ENCODE measurements at regions not wholly inside any gene's neighbourhood (a gene's known extent, or its start where the extent isn't known, plus 50 kb on each side); places are given as distances from the start of the nearest gene placed in this dataset.

DNA sequence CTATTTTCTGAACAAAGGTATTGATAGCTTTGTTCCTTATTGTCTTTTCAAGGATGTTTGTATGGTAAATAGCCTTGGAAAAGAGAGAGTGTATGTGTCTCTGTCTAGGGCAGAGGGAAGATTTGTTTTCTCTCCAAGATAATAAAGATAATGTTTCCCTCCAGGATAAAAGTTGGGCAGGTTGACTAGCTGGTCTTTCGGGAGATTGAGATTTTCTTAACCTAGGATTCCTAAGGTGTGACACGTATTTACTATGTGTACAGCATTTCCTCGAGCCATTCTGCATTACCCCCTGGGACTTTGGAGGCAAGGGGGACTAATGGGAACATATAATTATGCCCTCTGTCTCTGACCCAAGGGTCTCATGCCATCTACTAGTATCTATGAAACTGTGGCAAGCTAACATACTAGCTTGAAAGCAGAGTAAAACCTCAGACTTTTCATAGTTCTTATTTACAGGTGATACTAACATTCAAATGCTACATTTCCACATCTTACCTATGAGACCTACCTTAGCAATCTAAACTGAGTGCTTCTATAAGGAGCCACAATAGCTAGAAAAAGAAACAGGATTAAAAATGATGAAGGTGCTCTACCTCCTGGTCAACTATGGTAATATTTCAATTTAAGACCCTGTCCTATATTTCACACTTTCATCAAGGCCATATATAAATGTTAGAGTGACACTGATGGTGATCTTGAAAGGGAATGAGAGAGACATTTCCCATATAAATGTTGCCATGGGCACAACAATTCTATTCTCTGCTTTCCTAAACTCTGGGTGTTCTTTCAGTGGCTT, 252.9 kb upstream of the CBLB start:
- no peak overlapping the region for H3K27ac ChIP-seq
- in situ Hi-C loops (cut with HindIII; ENCODE audit: low pct_ligation_motif_present, low sequenced_read_pairs): no loop called here
- no peak overlapping the region for H3K4me3 ChIP-seq (ENCODE audit: low read depth, low read length)
- TF ChIP-seq, protein P1, sequence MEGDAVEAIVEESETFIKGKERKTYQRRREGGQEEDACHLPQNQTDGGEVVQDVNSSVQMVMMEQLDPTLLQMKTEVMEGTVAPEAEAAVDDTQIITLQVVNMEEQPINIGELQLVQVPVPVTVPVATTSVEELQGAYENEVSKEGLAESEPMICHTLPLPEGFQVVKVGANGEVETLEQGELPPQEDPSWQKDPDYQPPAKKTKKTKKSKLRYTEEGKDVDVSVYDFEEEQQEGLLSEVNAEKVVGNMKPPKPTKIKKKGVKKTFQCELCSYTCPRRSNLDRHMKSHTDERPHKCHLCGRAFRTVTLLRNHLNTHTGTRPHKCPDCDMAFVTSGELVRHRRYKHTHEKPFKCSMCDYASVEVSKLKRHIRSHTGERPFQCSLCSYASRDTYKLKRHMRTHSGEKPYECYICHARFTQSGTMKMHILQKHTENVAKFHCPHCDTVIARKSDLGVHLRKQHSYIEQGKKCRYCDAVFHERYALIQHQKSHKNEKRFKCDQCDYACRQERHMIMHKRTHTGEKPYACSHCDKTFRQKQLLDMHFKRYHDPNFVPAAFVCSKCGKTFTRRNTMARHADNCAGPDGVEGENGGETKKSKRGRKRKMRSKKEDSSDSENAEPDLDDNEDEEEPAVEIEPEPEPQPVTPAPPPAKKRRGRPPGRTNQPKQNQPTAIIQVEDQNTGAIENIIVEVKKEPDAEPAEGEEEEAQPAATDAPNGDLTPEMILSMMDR (IDR thresholded peaks at IDR 0.05; ENCODE audit: low read depth, low read length, missing control alignments): no peak
- DNase-seq: no peak
- H3K27me3 ChIP-seq (replicated peaks): no peaks in the 10 kb centered on the region
- H3K36me3 ChIP-seq (replicated peaks): no peaks in the 10 kb centered on the region

DNA sequence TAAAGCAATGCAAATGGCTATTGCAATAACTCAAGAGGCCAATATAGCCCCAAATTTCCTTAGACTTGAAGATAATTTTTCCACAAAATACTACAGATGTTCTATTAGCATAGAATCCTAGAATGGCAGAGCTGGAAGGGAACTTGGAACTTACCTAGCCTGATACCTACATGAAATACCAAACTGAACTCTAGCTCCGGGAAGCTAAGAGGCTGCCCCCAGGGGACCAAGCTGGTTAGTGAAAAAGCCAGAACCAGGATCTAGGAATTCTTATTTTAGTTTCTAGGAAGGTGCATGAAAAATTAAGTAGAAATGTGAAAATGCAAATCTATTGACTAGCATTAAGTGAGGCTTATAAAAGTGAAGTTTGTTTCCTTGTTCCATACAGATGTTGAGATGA, 256.0 kb upstream of the CBLB start:
- H3K4me3 ChIP-seq (ENCODE audit: low read depth, low read length): no peak overlapping the region
- TF ChIP-seq, protein P1 (IDR thresholded peaks at IDR 0.05; ENCODE audit: low read depth, low read length, missing control alignments): no peak
- no peaks in the 10 kb centered on the region for H3K27me3 ChIP-seq (replicated peaks)
- DNase-seq: no peak
- H3K36me3 ChIP-seq (replicated peaks): no peaks in the 10 kb centered on the region
- in situ Hi-C loops (cut with HindIII; ENCODE audit: low pct_ligation_motif_present, low sequenced_read_pairs): no loop called here
- H3K27ac ChIP-seq: no peak overlapping the region

DNA sequence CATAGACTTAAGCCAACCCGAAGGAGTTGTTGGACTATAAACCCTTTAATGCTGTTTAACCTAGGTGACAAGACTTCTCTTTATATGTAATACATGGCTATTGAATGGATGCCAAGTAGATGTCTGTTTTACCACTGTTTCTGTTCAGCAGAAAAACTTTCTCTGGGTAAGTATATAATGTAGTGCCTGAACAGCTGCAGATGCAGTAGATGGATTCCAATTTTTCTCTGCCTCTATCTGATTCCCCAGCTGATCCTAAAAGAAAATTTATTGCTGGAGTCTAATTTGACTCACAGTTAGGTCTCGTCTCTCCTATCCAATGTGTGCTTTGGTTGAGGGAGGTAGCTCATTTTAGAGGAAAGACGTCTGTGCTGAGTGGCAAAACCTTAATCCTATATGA, 256.5 kb upstream of the CBLB start:
- TF ChIP-seq, protein P1 (IDR thresholded peaks at IDR 0.05; ENCODE audit: low read depth, low read length, missing control alignments): no peak
- no peak for DNase-seq
- no peaks in the 10 kb centered on the region for H3K27me3 ChIP-seq (replicated peaks)
- in situ Hi-C loops (cut with HindIII; ENCODE audit: low pct_ligation_motif_present, low sequenced_read_pairs): no loop called here
- no peak overlapping the region for H3K4me3 ChIP-seq (ENCODE audit: low read depth, low read length)
- H3K36me3 ChIP-seq (replicated peaks): no peaks in the 10 kb centered on the region
- H3K27ac ChIP-seq: no peak overlapping the region

DNA sequence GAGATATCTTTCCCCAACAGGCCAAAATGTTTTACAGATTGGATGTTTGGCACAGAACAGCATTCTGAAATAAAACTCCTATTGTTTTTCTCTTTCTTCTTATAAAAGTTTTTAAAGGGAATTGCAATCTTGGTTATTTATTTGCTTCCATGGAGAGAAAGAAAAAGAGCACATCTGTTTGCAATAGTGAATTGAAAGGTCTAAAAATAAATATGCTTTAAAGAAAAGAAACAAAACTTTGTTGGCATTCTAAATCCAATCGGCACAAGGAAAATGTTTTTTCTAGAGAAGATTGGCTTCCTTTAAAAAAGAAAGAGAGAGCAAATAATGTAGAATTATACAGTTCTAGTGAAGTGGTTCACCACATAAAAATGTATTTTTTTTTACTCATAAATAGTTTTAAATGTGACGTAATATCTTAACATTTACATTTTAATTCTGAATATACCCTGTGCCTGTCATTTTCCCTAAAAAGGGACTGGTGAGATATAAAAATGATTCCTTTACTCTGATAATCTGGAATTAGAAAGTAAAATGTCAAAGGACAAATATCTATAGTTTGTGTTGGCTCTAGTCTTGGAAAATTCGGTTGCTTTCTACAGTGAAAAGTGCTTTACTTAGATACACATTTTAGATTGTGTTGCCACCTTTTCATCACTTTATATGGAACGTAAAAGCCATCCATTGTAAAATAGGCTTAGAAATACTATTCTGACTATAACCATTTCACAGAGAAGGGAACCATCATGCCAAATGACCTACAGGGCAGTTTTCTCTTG, 257.4 kb upstream of the CBLB start:
- TF ChIP-seq, protein P1 (IDR thresholded peaks at IDR 0.05; ENCODE audit: low read depth, low read length, missing control alignments): no peak
- in situ Hi-C loops (cut with HindIII; ENCODE audit: low pct_ligation_motif_present, low sequenced_read_pairs): no loop called here
- DNase-seq: no peak

DNA sequence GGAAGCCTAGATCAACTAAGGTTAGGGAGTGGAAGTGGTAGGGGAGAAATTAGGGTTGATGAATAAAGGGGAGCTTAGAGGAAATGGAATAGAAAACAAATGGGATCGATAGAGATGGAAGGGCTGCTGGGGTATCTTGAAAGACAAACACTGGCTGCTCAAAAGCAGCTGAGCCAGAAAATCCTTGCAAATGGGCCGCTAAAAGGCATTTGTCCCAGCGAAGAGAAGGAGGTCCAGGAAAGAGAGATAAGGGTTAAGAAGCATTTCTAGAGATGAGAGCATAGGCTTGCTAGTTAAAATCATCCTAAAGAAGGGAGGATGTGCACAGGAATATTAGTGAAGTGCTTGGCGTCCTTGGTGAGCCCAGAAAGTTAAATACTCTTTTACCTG, 258.0 kb upstream of the CBLB start:
- TF ChIP-seq, protein P1 (IDR thresholded peaks at IDR 0.05; ENCODE audit: low read depth, low read length, missing control alignments): no peak
- in situ Hi-C loops (cut with HindIII; ENCODE audit: low pct_ligation_motif_present, low sequenced_read_pairs): no loop called here

More for the DNA sequence above, 257.4 kb upstream of the CBLB start:
- H3K27me3 ChIP-seq (replicated peaks): no peaks in the 10 kb centered on the region
- no peaks in the 10 kb centered on the region for H3K36me3 ChIP-seq (replicated peaks)
- no peak overlapping the region for H3K4me3 ChIP-seq (ENCODE audit: low read depth, low read length)
- H3K27ac ChIP-seq: no peak overlapping the region

More for the DNA sequence above, 258.0 kb upstream of the CBLB start:
- DNase-seq: no peak
- Histone ChIP-seq H3K27me3 (replicated peaks) (no peaks in the 10 kb centered on the region), H3K4me3 (ENCODE audit: low read depth, low read length) (no peak overlapping the region), H3K36me3 (replicated peaks) (no peaks in the 10 kb centered on the region), H3K27ac (no peak overlapping the region)

Data from brain microvascular endothelial cell (primary cell).